ENCODE measurements at regions not wholly inside any gene's neighbourhood (a gene's known extent, or its start where the extent isn't known, plus 50 kb on each side); places are given as distances from the start of the nearest gene placed in this dataset.
A peak's percentile ranks its signal among the peaks of the same experiment; 100 is the strongest.
"Not testable (repeated sequence)": the region's sequence is repeated elsewhere in the genome, so short reads cannot be mapped to it uniquely, and the experiment has no call there.

GRCh38 chr13:64480211-64480610, 2749.9 kb downstream of the PCDH9 start:
- no peak overlapping the region for H3K27ac ChIP-seq
- DNase-seq (ENCODE audit: low read depth, low spot score), result no peak

- DNase-seq (ENCODE audit: low read depth, low spot score), result no peak
- H3K27ac ChIP-seq, result no peak overlapping the region
These were observed 2753.0 kb downstream of the PCDH9 start for GRCh38 chr13:64477146-64477545.

GRCh38 chr13:64476041-64476568, 2754.0 kb downstream of the PCDH9 start:
- not testable (repeated sequence) for DNase-seq (ENCODE audit: low read depth, low spot score); H3K27ac ChIP-seq

- no peak for DNase-seq (ENCODE audit: low read depth, low spot score)
- H3K27ac ChIP-seq, result no peak overlapping the region
These were observed 2758.2 kb downstream of the PCDH9 start for GRCh38 chr13:64471916-64472315.

GRCh38 chr13:64470751-64471150, 2759.4 kb downstream of the PCDH9 start:
- no peak overlapping the region for H3K27ac ChIP-seq
- DNase-seq (ENCODE audit: low read depth, low spot score), result no peak

- DNase-seq (ENCODE audit: low read depth, low spot score), result no peak
- no peak overlapping the region for H3K27ac ChIP-seq
These were observed 2770.4 kb downstream of the PCDH9 start for GRCh38 chr13:64459778-64460177.

GRCh38 chr13:64457976-64458375, 2772.2 kb downstream of the PCDH9 start:
- H3K27ac ChIP-seq, result no peak overlapping the region
- DNase-seq (ENCODE audit: low read depth, low spot score), result no peak

- no peak overlapping the region for H3K27ac ChIP-seq
- DNase-seq (ENCODE audit: low read depth, low spot score), result no peak
These were observed 2775.0 kb downstream of the PCDH9 start for GRCh38 chr13:64455124-64455523.

GRCh38 chr13:64453831-64454230, 2776.3 kb downstream of the PCDH9 start:
- H3K27ac ChIP-seq, result no peak overlapping the region

GRCh38 chr13:64446372-64446771, 2783.8 kb downstream of the PCDH9 start:
- no peak for DNase-seq (ENCODE audit: low read depth, low spot score)

More at GRCh38 chr13:64453831-64454230, 2776.3 kb downstream of the PCDH9 start:
- no peak for DNase-seq (ENCODE audit: low read depth, low spot score)

GRCh38 chr13:64441740-64442139, 2788.4 kb downstream of the PCDH9 start:
- no peak overlapping the region for H3K27ac ChIP-seq
- no peak for DNase-seq (ENCODE audit: low read depth, low spot score)

More at GRCh38 chr13:64446372-64446771, 2783.8 kb downstream of the PCDH9 start:
- H3K27ac ChIP-seq, result no peak overlapping the region

GRCh38 chr13:64438084-64438483, 2792.1 kb downstream of the PCDH9 start:
- H3K27ac ChIP-seq, result no peak overlapping the region
- DNase-seq (ENCODE audit: low read depth, low spot score), result no peak

GRCh38 chr13:64429691-64430090, 2800.4 kb downstream of the PCDH9 start:
- H3K27ac ChIP-seq, result no peak overlapping the region
- DNase-seq (ENCODE audit: low read depth, low spot score), result no peak

GRCh38 chr13:64428196-64428595, 2801.9 kb downstream of the PCDH9 start:
- no peak for DNase-seq (ENCODE audit: low read depth, low spot score)
- H3K27ac ChIP-seq, result no peak overlapping the region

- H3K27ac ChIP-seq, result no peak overlapping the region
- no peak for DNase-seq (ENCODE audit: low read depth, low spot score)
These were observed 2806.7 kb downstream of the PCDH9 start for GRCh38 chr13:64423467-64423866.

- DNase-seq (ENCODE audit: low read depth, low spot score), result no peak
- H3K27ac ChIP-seq, result no peak overlapping the region
These were observed 2810.0 kb downstream of the PCDH9 start for GRCh38 chr13:64420181-64420580.

GRCh38 chr13:64417581-64417980, 2812.6 kb downstream of the PCDH9 start:
- peak; percentile 6 for DNase-seq (ENCODE audit: low read depth, low spot score)
- H3K27ac ChIP-seq, result no peak overlapping the region

- H3K27ac ChIP-seq, result no peak overlapping the region
- no peak for DNase-seq (ENCODE audit: low read depth, low spot score)
These were observed 2815.8 kb downstream of the PCDH9 start for GRCh38 chr13:64414381-64414780.

- DNase-seq (ENCODE audit: low read depth, low spot score), result no peak
- H3K27ac ChIP-seq, result no peak overlapping the region
These were observed 2816.6 kb downstream of the PCDH9 start for GRCh38 chr13:64413529-64413928.

GRCh38 chr13:64410276-64411053, 2819.7 kb downstream of the PCDH9 start:
- no peak overlapping the region for H3K27ac ChIP-seq
- DNase-seq (ENCODE audit: low read depth, low spot score), result no peak

GRCh38 chr13:64397701-64398100, 2832.4 kb downstream of the PCDH9 start:
- no peak overlapping the region for H3K27ac ChIP-seq
- no peak for DNase-seq (ENCODE audit: low read depth, low spot score)

GRCh38 chr13:64377606-64378005, 2852.5 kb downstream of the PCDH9 start:
- H3K27ac ChIP-seq, result no peak overlapping the region
- no peak for DNase-seq (ENCODE audit: low read depth, low spot score)
